COLO668 (cell line): ENCODE measurements at regions not wholly inside any gene's neighbourhood (a gene's known extent, or its start where the extent isn't known, plus 50 kb on each side); places are given as distances from the start of the nearest gene placed in this dataset.
"Not testable (repeated sequence)": the region's sequence is repeated elsewhere in the genome, so short reads cannot be mapped to it uniquely, and the experiment has no call there.

Experiments used
- DNase-seq: peaks from one replicate; lab custom pipeline; 2025; ENCODE audit not compliant: unreplicated experiment; lab: John Stamatoyannopoulos, UW

DNA sequence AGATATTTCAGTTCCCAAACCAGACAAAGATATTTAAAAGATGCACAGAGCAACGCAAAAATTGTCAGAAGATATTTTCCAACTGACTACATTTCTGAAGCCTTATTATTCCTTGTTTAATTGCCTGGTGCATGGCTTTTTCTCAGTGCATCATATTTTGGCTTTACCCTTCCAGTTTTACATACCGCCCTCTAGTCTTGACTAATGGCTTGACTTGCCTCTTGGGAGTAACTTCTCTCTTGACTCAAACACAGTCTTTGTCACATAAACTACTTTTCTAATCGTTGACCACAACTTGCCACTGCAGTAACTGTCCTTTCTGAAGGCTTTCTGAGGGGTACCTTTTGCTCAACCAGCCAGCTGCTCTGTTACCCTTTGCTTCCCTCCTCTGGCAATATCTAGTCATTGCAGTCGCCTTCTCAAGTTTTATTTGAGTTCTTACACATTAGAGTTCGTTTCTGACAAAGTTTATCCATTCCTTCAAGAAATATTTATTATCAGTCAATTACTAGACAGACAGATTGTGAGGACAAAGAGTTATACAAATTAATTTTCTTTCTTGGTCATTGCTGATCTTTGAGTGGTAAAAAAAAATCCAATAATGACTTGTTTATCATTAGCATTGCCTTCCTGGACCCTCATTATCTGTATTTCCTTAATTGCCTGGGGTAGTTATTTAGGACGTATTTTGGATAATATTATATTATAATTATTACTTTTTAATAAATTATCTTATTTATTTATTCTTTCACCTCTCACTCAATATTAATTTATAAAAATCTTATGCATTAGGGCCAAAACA lies 506.9 kb upstream of the PCDH10 start:
- peak; percentile 22 for DNase-seq

DNA sequence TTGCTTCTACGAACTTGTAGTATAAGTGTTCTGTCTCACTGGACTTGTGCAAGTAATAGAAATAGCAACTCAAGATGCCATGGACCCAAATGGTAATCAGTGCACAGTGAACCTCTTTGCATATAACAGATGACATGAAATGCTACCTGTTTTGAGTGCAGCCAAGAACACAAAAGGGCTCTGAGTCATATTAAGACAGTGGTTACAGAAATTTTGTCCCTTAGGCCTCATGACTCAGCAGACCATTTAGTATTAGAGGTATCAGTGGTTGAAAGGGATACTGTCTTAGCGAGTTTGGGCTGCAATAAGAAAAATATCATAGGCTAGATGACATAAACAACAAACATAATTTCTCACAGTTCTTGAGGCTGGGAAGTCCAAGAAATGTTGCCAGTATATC lies 502.9 kb upstream of the PCDH10 start:
- no peak for DNase-seq

GRCh38 chr4:132651196-132651595 lies 497.9 kb upstream of the PCDH10 start:
- no peak for DNase-seq

DNA sequence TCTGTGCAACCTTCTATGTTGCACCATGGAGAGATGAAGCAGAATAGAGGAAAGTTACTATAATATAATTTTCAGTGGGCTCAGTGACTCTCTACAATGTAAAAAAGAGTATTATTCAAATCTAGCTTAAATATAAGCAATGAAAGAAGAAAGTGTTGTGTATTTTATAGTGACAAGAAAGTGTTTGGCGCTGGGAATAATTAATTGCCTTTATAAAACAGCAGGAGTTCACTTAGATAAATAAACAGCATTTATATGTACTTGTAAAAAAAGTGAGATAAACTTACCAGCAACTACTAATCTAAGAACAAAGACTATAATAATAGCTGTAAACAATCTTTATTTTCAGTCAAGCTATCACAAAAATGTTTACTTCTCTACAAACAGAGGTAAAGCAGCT lies 488.9 kb upstream of the PCDH10 start:
- DNase-seq: no peak

DNA sequence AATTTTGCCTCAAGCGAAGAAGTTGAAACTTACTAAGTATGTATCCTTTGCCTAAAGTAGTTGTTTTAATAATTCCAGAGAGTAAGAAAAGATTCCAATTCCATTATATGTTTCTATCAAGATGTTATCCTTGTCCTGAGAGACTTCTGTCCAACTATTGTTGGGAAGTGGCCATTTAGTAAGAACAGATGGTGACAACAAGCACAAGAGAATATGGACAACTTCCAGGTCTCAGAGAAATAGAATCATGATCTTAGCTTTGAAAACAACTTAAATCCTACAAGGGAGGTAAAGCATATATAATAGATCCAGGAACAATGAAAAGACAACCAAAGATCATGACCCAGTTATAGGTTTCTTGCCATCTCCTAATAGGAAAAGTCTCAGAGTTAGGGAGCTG lies 486.6 kb upstream of the PCDH10 start:
- no peak for DNase-seq

DNA sequence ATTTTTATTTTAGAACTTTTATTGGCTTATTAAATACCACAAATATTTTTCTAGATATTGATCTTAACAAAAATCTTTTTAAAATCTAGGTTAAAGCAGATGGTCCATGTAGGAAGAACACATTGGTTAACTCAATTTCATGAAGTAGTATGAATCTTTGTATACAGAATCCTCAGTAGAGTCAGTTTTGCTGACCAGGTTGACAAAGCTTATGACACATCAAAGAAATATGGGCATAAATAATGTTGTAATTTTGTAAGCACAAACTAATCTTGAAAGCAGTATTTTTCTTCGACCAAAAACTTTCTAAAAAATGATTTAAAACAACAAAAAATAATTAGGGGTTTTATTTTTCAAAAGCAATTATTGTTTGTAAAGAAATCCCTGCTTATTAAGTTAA lies 479.3 kb upstream of the PCDH10 start:
- no peak for DNase-seq

GRCh38 chr4:132670557-132670956 lies 478.5 kb upstream of the PCDH10 start:
- DNase-seq: no peak

- DNase-seq: no peak
Observed at GRCh38 chr4:132683957-132684356, 465.1 kb upstream of the PCDH10 start.

DNA sequence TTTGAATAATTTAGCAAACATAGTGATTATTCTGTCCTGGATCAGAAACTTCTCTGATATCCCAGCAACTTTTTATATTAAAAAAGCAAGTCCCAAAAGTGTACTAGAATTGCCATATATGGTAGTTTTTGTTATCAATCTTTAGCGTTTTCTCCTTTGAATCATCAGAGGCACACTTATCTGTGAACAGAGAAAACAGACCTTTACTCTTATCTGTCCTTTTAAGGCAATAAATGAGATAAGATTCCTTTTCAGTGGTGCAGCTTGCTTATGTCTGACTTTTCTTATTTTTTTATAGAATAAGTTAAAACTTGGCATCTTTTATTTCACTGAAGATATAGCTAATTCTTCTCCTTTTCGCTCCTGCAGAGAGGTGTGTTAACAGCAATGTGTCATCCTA lies 458.1 kb upstream of the PCDH10 start:
- no peak for DNase-seq

DNA sequence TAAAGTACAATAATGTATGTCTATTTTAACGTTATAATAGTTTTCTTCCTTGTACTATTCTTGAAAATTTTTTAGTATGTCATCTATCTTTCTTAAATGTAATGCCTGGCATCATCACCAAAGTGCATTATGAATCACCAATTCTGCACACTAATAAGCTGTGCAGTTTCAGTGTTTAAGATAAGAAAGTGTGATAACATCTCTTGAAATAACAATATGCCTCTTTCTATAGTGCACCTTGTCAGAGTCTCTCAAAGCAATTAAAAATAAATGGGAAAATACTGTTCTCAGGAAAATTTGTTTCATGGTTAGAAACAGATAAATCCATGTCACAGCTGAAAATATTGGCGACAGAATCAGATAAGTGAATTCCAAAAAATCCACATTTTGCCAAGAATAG lies 457.4 kb upstream of the PCDH10 start:
- DNase-seq: no peak

DNA sequence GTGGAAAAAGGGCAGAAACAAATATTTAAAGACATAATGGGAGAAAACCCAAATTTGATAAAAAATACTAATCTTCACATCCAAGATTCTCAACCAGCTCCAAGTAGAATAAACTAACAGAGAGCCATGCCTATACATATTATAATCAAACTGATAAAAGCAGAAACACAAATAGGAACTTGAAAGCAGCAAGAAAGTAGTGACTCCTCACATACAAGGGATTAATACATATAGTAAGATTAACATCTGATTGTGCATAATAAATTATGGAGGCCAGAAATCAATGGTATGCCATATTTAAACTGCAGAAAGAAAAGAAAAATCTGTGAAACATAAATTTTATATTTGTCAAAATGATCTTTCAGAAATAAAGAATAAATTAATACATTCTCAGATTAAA lies 454.3 kb upstream of the PCDH10 start:
- no peak for DNase-seq

- DNase-seq: not testable (repeated sequence)
Observed at GRCh38 chr4:132697505-132697904, 451.6 kb upstream of the PCDH10 start.

DNA sequence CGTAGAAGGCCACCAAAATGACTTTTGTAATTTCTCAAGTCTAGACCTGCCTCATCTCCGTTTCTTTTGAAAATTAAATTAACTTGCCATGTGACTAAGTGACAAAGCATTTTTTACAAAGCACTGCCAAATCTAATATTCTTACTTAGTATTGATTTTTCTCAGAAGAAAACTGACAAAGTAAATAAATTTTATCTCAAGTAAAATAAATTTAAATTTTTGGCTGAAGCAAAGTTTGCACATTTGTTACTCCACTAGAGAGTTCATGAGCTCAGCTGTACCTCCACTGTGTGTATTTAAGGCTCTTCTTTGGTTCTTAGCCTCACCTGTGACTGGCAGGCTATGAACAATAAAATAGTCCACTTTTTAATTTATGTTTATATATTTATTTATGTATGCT lies 441.1 kb upstream of the PCDH10 start:
- no peak for DNase-seq

- no peak for DNase-seq
Observed at GRCh38 chr4:132709056-132709455, 440.0 kb upstream of the PCDH10 start.

DNA sequence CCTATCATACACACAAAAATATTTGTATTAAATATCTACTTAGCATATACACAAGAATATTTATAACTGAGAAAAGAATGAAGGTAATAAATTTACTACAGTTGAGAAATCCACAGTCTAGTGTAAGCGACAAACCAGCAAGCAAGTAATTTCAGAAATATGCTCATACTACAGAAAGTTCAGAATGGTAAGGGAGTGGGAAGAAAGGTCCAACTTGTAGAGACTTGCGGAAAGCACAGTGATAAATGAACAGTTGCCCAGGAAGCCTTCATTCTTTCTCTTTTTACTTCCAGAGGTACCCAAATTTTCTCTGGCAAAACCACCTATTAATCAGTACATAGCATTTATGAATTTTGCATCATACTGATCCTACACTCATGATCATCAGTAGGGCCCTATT lies 438.1 kb upstream of the PCDH10 start:
- no peak for DNase-seq

DNA sequence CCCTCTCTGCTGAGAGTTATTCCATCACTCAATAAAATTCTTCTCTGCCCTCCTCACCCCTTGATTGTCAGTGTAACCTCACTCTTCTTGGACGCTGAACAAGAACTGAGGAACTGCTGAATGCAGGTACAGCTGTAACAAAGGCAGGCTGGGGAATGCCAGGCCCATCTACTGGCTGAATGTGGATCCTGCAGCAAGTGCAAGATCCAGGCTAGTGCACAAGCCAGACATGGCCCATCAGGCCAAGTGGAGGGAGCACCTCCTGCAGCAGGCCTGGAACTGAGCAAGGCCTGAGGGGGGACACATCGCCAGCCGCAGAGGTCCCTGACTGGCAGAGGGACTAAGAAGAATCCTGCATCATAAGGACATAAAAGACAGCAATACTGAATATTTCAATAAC lies 411.8 kb upstream of the PCDH10 start:
- no peak for DNase-seq

DNA sequence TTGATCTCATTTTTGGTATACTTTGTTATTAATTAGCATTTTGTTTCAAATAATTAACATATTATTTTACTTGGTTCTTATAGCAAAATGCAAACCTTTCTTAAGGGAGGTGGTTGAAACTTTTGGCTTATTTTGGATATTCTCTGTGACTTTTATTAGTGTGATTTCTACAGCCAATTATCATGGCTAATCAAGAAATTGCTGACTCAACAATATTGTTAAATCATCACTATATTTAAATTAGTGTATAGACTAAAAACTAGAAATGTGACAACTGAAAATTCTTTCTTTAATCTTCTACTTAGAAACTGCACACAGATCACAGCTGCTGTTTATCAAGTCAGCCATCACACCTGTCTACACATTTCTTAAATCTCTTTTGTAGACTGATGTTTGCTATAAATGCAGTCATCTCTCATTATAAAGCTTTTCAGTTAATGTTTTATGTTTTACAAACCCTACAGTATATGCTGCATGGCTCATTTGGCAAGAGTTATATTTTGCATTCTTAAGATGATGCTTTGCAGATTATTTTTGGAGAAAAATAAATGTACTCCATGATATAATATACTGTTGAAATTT lies 389.8 kb upstream of the PCDH10 start:
- DNase-seq: no peak

- peak; percentile 18 for DNase-seq
Observed at GRCh38 chr4:132763465-132763864, 385.6 kb upstream of the PCDH10 start.

DNA sequence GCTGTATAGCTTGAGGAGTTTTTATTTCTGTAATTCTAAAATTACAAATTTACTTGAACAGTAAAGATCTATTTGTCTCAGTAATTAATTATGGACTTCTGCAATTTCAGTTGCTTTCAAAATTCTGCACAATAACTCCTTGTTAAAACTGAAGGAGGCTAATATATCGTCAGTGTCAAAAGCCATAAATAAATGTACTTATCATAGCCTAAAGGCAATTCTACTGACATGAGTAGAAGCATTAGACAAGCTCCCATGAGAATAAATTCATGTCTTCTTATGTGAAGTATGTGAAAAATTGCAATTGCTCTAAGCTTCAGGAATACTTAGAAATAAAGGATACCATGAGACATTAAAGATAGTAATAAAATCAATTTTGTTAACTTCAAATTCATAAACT lies 381.2 kb upstream of the PCDH10 start:
- DNase-seq: no peak

DNA sequence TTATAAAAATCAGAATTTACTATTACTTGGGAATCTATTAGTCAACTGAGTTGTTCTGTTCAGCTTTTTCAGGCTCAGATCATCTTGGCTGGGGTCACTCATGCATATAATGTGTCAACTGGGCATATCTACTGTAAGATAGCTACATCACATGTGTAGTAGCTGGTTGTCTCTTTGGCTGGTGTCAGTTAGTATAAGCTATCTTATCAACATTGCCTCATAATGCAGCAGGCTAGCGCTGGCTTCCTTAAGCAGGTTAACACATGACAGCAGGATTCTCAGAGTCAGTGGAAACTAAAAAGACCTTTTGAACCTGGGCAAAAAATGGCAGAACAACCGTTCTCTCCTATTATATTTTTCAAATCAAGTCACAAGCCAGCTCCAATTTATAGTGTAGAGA lies 378.3 kb upstream of the PCDH10 start:
- no peak for DNase-seq

GRCh38 chr4:132792310-132792709 lies 356.8 kb upstream of the PCDH10 start:
- no peak for DNase-seq

DNA sequence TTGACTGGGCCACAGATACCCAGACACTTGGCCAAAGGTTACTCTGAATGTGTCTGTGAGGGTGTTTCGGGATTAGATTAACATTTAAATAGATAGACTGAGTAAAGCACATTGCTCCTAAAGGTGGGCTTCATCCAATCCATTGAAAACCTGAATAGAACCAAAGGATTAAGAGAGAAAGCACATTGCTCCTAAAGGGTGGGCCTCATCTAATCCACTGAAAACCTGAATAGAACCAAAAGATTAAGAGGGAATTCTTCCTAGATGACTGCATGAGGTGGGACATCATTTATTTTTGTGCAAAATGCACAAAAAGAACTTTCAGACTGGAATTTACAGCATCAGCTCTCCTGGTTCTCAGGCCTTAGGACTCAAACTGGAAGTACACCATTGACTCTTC lies 351.2 kb upstream of the PCDH10 start:
- no peak for DNase-seq
